ENCODE measurements at regions not wholly inside any gene's neighbourhood (a gene's known extent, or its start where the extent isn't known, plus 50 kb on each side); places are given as distances from the start of the nearest gene placed in this dataset.

DNA sequence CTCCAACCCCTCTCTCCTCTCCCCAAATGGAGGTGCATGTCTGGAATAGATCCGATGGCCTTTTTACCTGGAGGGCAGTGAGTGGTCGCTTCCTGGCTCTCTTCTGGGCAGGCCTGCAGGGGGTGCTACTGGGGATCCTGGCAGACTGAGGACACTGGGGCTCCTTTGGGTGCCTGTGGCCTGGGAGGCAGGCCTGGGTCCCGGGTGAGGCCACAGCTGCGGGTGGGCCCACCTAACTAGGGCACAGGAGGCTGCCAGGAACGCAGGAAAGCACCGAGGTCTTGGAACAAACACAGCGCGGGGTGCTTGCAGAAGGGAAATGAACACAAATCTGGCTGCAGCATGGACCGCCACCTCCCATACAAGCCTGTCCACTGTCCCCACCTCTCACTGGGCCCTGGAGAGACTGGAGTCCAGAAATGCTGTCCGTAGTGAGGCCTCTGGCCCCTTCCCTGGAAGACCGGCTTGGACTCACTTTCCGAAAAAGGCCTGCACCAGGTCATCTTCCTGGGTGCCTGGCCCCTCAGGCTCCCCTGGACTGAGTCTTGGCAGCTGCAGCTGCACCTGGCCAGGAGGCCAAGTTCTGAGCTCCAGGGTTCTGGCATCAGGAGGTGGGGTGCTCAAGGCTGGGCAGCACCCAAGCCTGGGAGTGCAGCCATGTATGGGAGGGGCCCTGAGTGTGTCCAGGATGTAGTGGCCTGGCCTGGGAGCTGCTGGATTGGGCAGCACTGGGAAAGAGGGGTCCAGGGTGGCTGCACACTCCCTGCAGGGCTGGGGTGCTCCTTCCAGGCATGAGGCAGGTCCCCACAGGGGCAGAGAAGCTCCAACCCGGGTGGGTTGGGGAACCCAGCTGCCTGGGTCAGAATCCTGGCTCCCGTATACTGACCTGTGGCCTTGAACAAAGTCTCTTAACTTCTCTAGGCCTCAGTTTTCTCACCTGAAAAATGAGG is 195.1 kb downstream of the IRF8 start:
- Histone ChIP-seq H2AFZ (ENCODE audit: low read depth, low read length) (no peak overlapping the region), H3K4me2 (ENCODE audit: insufficient read depth, low read length) (no peak overlapping the region), H3K9me3 (replicated peaks; ENCODE audit: control insufficient read depth, insufficient read depth, low read length) (no peaks in the 10 kb centered on the region), H3K9ac (replicated peaks; ENCODE audit: extremely low read depth, insufficient read depth, low read length) (no peak overlapping the region), H3K9me1 (replicated peaks; ENCODE audit: control insufficient read depth, extremely low read depth, insufficient read depth, low read length) (no peaks in the 10 kb centered on the region), H3K4me3 (replicated peaks in 1 of 3; ENCODE audit: insufficient read depth in 1 of 3, low read depth in 1 of 3, low read length in 3 of 3) (no peak overlapping the region), H3K4me1 (ENCODE audit: control insufficient read depth, extremely low read depth, insufficient read depth, low read length) (no peaks in the 10 kb centered on the region), H3K27ac (ENCODE audit: insufficient read depth, low read depth, low read length) (no peak overlapping the region), H3K79me2 (ENCODE audit: control insufficient read depth, insufficient read depth, low read length) (no peaks in the 10 kb centered on the region), H3K36me3 (ENCODE audit: control insufficient read depth in 2 of 2, extremely low read depth in 1 of 2, insufficient read depth in 2 of 2, low read length in 2 of 2) (no peaks in the 10 kb centered on the region), H3K27me3 (ENCODE audit: control insufficient read depth in 2 of 2, insufficient read depth in 2 of 2, low read length in 2 of 2) (no peaks in the 10 kb centered on the region), H4K20me1 (replicated peaks; ENCODE audit: control insufficient read depth, extremely low read depth, insufficient read depth, low read length) (no peaks in the 10 kb centered on the region)
- no peak for FAIRE-seq
- dilution Hi-C loops (cut with MboI; ENCODE audit: extremely low pct_ligation_motif_present, low sequenced_read_pairs), result no loop called here
- POLR2A ChIA-PET, result no interaction called here
- CTCF ChIA-PET, result interaction anchor here (0.7 to 0.9 kb wide), 2 partner anchors 424 kb away, joined by 3 to 4 read pairs; no protein-coding TSS in a partner anchor
- no TSS peak for BruUV-seq (replicated peaks)
- intact Hi-C loops (cut with micrococcal nuclease), result no loop called here
- no peak for DNase-seq (ENCODE audit: low read depth, low spot score)
- TF ChIP-seq JUN (IDR thresholded peaks at IDR 0.05; ENCODE audit: borderline replicate concordance, insufficient read depth, insufficient read length, low read depth) (no peak), POLR2AphosphoS5 (IDR thresholded peaks at IDR 0.05; ENCODE audit: insufficient read depth, low read depth, low read length) (no peak), GATA2 (IDR thresholded peaks at IDR 0.05; ENCODE audit: insufficient read depth, insufficient read length, low read depth, low read length) (no peak), MYC (IDR thresholded peaks at IDR 0.05; ENCODE audit: low read depth, low read length) (no peak), FOS (IDR thresholded peaks at IDR 0.05; ENCODE audit: borderline replicate concordance, insufficient read depth, low read length) (no peak), EZH2 (IDR thresholded peaks at IDR 0.05; ENCODE audit: borderline replicate concordance, low read depth, low read length, severe bottlenecking) (no peak), POLR2A (IDR thresholded peaks at IDR 0.05; ENCODE audit: low read depth, low read length) (no peak)
- TF ChIP-seq, protein P1, sequence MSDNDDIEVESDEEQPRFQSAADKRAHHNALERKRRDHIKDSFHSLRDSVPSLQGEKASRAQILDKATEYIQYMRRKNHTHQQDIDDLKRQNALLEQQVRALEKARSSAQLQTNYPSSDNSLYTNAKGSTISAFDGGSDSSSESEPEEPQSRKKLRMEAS (IDR thresholded peaks at IDR 0.05; ENCODE audit: insufficient read depth, insufficient read length), result no peak
- TF ChIP-seq, protein P2, sequence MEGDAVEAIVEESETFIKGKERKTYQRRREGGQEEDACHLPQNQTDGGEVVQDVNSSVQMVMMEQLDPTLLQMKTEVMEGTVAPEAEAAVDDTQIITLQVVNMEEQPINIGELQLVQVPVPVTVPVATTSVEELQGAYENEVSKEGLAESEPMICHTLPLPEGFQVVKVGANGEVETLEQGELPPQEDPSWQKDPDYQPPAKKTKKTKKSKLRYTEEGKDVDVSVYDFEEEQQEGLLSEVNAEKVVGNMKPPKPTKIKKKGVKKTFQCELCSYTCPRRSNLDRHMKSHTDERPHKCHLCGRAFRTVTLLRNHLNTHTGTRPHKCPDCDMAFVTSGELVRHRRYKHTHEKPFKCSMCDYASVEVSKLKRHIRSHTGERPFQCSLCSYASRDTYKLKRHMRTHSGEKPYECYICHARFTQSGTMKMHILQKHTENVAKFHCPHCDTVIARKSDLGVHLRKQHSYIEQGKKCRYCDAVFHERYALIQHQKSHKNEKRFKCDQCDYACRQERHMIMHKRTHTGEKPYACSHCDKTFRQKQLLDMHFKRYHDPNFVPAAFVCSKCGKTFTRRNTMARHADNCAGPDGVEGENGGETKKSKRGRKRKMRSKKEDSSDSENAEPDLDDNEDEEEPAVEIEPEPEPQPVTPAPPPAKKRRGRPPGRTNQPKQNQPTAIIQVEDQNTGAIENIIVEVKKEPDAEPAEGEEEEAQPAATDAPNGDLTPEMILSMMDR (IDR thresholded peaks at IDR 0.05; ENCODE audit: extremely low read depth in 1 of 2, insufficient read depth in 1 of 2, low read depth in 1 of 2, low read length in 2 of 2), result no peak

Data from endothelial cell of umbilical vein (primary cell).